Liver (tissue), 3 donors: ENCODE measurements at regions not wholly inside any gene's neighbourhood (a gene's known extent, or its start where the extent isn't known, plus 50 kb on each side); places are given as distances from the start of the nearest gene placed in this dataset.

Experiments used
- ATF3 ChIP-seq: IDR thresholded peaks from 2 replicates; pipeline ENCODE4 v1.6.1; 2016; ENCODE audit warnings: antibody characterized with exemption
- CTCF ChIP-seq: fragments of 150-350 bp; IDR thresholded peaks from 2 replicates; pipeline ENCODE4 v1.5.1; 2017; ENCODE audit warnings: improper control_type of control experiment, low read depth, low read length; ENCODE audit not compliant: missing input control
- EGR1 ChIP-seq, 2 donors: IDR thresholded peaks; 2 replicates each; pipeline ENCODE4 v1.6.1; 2016 to 2018; ENCODE audit warnings: antibody characterized with exemption in 2 of 2, low read depth in 2 of 2
- FOXA2 ChIP-seq: IDR thresholded peaks from 2 replicates; pipeline ENCODE4 v1.6.1; 2016; ENCODE audit warnings: antibody characterized with exemption
- MAX ChIP-seq: IDR thresholded peaks from 2 replicates; pipeline ENCODE4 v1.6.1; 2016; ENCODE audit warnings: antibody characterized with exemption
- RAD21 ChIP-seq, 2 donors: IDR thresholded peaks; 2 replicates each; pipeline ENCODE4 v1.6.1; 2016; ENCODE audit warnings: antibody characterized with exemption in 2 of 2, mild to moderate bottlenecking in 2 of 2
- REST ChIP-seq: IDR thresholded peaks from 2 replicates; pipeline ENCODE4 v1.6.1; 2016; ENCODE audit warnings: antibody characterized with exemption, mild to moderate bottlenecking
- SP1 ChIP-seq: IDR thresholded peaks from 2 replicates; pipeline ENCODE4 v1.6.1; 2018; ENCODE audit warnings: antibody characterized with exemption, mild to moderate bottlenecking
- YY1 ChIP-seq: IDR thresholded peaks from 2 replicates; pipeline ENCODE4 v1.6.1; 2016; ENCODE audit warnings: antibody characterized with exemption, mild to moderate bottlenecking
- donor health status: healthy.
- donor health status: healthy.

GRCh38 chr10:32148864-32149251, 92.6 kb upstream of the KIF5B start:
- TF ChIP-seq CTCF, result no peak
- TF ChIP-seq REST, result no peak
- no peak for TF ChIP-seq EGR1 (IDR thresholded peaks at IDR 0.05; ENCODE audit: low read depth in 2 of 2)
- no peak for TF ChIP-seq MAX
- TF ChIP-seq ATF3, result no peak
- no peak for TF ChIP-seq RAD21 (IDR thresholded peaks at IDR 0.05)
- no peak for TF ChIP-seq FOXA2
- TF ChIP-seq SP1, result no peak
- TF ChIP-seq YY1, result no peak
